Esophagus squamous epithelium (tissue), 4 donors: ENCODE measurements at regions not wholly inside any gene's neighbourhood (a gene's known extent, or its start where the extent isn't known, plus 50 kb on each side); places are given as distances from the start of the nearest gene placed in this dataset.

ENCODE experiments used
- POLR2A ChIP-seq, 4 donors: fragments of 450-650 bp; IDR thresholded peaks; one replicate each; pipeline ENCODE4 v1.6.1; 2017; ENCODE audit warnings: antibody characterized with exemption in 4 of 4, mild to moderate bottlenecking in 4 of 4, moderate library complexity in 3 of 4
- TF ChIP-seq, protein P1 (sequence below), 6 experiments: fragments of 450-650 bp in 4 of 6; fragments of 200-600 bp in 2 of 6; sonication (generic) in 2 of 6; IDR thresholded peaks; one replicate each; pipeline ENCODE4 v1.5.1; 2016 to 2019; ENCODE audit warnings: antibody characterized with exemption in 6 of 6, mild to moderate bottlenecking in 4 of 6, moderate library complexity in 4 of 6

DNA sequence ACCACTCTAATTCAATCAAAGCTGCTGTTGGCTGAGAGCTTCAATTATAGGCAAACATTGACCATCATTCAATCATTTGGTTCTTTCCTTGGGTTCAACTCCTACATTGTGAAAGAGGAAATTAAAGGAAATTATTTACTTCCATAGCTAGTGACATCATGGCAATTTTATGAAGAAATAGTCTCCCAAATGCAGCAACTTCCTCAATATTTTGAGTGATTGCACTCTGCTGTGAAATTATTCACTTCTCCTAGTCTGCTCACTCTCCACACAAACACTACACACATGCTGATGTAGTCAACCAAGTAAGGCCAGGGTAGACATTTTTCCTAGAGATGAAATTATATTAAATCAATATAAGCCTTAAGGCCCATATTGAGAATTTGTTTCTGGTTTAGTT lies 86.7 kb upstream of the NCKAP5 start:
- TF ChIP-seq, protein P1, sequence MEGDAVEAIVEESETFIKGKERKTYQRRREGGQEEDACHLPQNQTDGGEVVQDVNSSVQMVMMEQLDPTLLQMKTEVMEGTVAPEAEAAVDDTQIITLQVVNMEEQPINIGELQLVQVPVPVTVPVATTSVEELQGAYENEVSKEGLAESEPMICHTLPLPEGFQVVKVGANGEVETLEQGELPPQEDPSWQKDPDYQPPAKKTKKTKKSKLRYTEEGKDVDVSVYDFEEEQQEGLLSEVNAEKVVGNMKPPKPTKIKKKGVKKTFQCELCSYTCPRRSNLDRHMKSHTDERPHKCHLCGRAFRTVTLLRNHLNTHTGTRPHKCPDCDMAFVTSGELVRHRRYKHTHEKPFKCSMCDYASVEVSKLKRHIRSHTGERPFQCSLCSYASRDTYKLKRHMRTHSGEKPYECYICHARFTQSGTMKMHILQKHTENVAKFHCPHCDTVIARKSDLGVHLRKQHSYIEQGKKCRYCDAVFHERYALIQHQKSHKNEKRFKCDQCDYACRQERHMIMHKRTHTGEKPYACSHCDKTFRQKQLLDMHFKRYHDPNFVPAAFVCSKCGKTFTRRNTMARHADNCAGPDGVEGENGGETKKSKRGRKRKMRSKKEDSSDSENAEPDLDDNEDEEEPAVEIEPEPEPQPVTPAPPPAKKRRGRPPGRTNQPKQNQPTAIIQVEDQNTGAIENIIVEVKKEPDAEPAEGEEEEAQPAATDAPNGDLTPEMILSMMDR (IDR thresholded peaks at IDR 0.05) = no peak
- no peak for TF ChIP-seq POLR2A (IDR thresholded peaks at IDR 0.05)
